ENCODE measurements at regions not wholly inside any gene's neighbourhood (a gene's known extent, or its start where the extent isn't known, plus 50 kb on each side); places are given as distances from the start of the nearest gene placed in this dataset.

- no peak for DNase-seq
Measured at GRCh38 chr19:31668921-31669320, 319.7 kb upstream of the TSHZ3 start.

GRCh38 chr19:31670931-31671330, 321.7 kb upstream of the TSHZ3 start:
- DNase-seq, result no peak

GRCh38 chr19:31671411-31672035, 322.3 kb upstream of the TSHZ3 start:
- DNase-seq, result no peak

- DNase-seq, result peak; percentile 39
Measured at GRCh38 chr19:31674503-31675192, 325.4 kb upstream of the TSHZ3 start.

- peak; percentile 80 for DNase-seq
Measured at GRCh38 chr19:31675193-31675913, 326.1 kb upstream of the TSHZ3 start.

GRCh38 chr19:31676271-31677004, 327.2 kb upstream of the TSHZ3 start:
- DNase-seq, result no peak

GRCh38 chr19:31678421-31678820, 329.2 kb upstream of the TSHZ3 start:
- DNase-seq, result peak; percentile 16

- DNase-seq, result no peak
Measured at GRCh38 chr19:31681121-31681520, 331.9 kb upstream of the TSHZ3 start.

GRCh38 chr19:31693131-31693932, 344.1 kb upstream of the TSHZ3 start:
- DNase-seq, result no peak

- no peak for DNase-seq
Measured at GRCh38 chr19:31693933-31694269, 344.7 kb upstream of the TSHZ3 start.

- DNase-seq, result no peak
Measured at GRCh38 chr19:31694761-31695160, 345.5 kb upstream of the TSHZ3 start.

GRCh38 chr19:31699421-31699820, 350.2 kb upstream of the TSHZ3 start:
- no peak for DNase-seq

GRCh38 chr19:31701146-31701545, 351.9 kb upstream of the TSHZ3 start:
- no peak for DNase-seq

GRCh38 chr19:31705656-31706055, 356.4 kb upstream of the TSHZ3 start:
- no peak for DNase-seq

- no peak for DNase-seq
Measured at GRCh38 chr19:31706131-31706530, 356.9 kb upstream of the TSHZ3 start.

GRCh38 chr19:31706691-31707620, 357.7 kb upstream of the TSHZ3 start:
- DNase-seq, result no peak

- no peak for DNase-seq
Measured at GRCh38 chr19:31708520-31708919, 359.3 kb upstream of the TSHZ3 start.

- DNase-seq, result no peak
Measured at GRCh38 chr19:31709476-31709875, 360.2 kb upstream of the TSHZ3 start.

GRCh38 chr19:31715249-31715945, 366.2 kb upstream of the TSHZ3 start:
- DNase-seq, result no peak

GRCh38 chr19:31716826-31717225, 367.6 kb upstream of the TSHZ3 start:
- DNase-seq, result no peak
